Activated naive CD4-positive, alpha-beta T cell treated with anti-CD3 and anti-CD28 coated beads, Interleukin-2, amount 50 U/mL, for 72 hours (primary cell): ENCODE measurements at regions not wholly inside any gene's neighbourhood (a gene's known extent, or its start where the extent isn't known, plus 50 kb on each side); places are given as distances from the start of the nearest gene placed in this dataset.
"Not testable (repeated sequence)": the region's sequence is repeated elsewhere in the genome, so short reads cannot be mapped to it uniquely, and the experiment has no call there.

ENCODE experiments used
- ATAC-seq, 2 donors: fragments of 150-1000 bp; cut with Tn5 transposase; 2 replicates each; pipeline ENCODE4 v1.10.0; 2021; ENCODE audit warnings: mild to moderate bottlenecking in 2 of 2, moderate library complexity in 2 of 2
- DNase-seq, 2 donors: peaks; one replicate each; pipeline ENCODE4 v3.0.0; 2021 to 2022; ENCODE audit warnings: low spot score in 2 of 2
- H3K27ac Mint-ChIP-seq, 2 donors: one replicate each; pipeline ENCODE4 v1.8.0; 2022; ENCODE audit warnings: mild to moderate bottlenecking in 2 of 2, mixed read lengths in 2 of 2
- H3K36me3 Mint-ChIP-seq, 2 donors: one replicate each; pipeline ENCODE4 v1.8.0; 2022; ENCODE audit warnings: mixed read lengths in 2 of 2
- H3K9me3 Mint-ChIP-seq, 2 donors: one replicate each; pipeline ENCODE4 v1.8.0; 2022; ENCODE audit warnings: mixed read lengths in 2 of 2

DNA sequence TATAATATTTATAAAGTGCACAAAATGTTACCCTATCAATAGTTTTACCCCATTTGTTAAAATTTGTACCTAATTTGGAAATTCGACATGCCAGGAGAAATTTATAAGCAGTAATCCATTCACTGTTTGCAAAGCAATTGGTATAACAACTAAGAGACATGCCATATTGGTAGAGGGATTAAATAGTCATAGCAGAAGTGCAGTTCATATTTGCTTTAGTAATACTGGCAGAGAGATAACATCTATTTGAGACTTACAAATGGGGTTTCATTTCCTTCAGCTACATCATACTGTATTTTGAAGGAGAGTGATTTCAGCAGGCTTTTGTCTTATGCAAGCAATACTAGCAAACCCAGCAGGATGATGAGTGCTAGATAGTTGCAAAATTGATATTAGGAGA, 610.4 kb upstream of the CDH10 start:
- H3K36me3 Mint-ChIP-seq = no peaks in the 10 kb centered on the region

DNA sequence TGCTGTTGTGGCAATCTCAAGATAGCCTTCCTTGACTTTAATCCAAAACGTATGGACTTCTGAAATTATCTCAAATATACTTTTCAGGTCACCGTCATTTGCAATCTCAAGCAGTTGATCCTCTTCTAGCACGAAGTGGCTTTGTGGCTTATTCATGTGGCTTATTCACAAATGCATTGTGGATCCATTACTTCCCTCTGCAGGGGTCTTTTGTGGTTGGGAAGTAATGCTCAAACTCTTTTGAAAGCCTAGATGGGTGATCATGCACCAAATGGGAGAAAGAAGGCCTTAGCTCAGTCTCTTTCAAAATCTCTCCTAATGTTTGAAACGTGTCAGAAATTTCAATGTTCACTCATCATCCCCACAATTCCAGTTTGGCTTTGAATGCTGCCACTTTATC, 597.2 kb upstream of the CDH10 start:
- DNase-seq = no peak
- peaks cover 22 to 28% of the 10 kb centered on the region in 2 donors for H3K9me3 Mint-ChIP-seq

More for the DNA sequence above, 610.4 kb upstream of the CDH10 start:
- Mint-ChIP-seq H3K9me3 (peaks cover 21 to 24% of the 10 kb centered on the region in 2 donors), H3K27ac (no peak overlapping the region)
- DNase-seq (no peak), ATAC-seq (no peak)

DNA sequence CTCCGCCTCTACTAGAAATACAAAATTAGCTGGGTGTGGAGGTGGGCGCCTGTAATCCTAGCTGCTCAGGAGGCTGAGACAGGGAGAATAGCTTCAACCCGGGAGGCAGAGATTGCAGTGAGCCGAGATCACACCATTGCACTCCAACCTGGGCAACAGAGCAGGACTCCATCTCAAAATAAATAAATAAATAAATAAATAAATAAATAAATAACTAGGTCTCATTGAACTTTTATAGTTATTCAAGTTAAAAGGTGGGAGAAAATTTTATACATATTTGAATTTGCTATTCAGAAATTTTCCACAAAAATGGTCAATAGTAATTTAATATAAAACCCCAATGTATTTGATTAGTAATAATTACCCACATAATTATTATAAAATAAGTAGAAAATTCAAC, 593.9 kb upstream of the CDH10 start:
- not testable (repeated sequence) for H3K27ac Mint-ChIP-seq, H3K36me3 Mint-ChIP-seq, DNase-seq, ATAC-seq
- peaks cover 22 to 28% of the 10 kb centered on the region in 2 donors for H3K9me3 Mint-ChIP-seq

More for the DNA sequence above, 597.2 kb upstream of the CDH10 start:
- no peak overlapping the region for H3K27ac Mint-ChIP-seq
- no peak for ATAC-seq
- no peaks in the 10 kb centered on the region for H3K36me3 Mint-ChIP-seq

DNA sequence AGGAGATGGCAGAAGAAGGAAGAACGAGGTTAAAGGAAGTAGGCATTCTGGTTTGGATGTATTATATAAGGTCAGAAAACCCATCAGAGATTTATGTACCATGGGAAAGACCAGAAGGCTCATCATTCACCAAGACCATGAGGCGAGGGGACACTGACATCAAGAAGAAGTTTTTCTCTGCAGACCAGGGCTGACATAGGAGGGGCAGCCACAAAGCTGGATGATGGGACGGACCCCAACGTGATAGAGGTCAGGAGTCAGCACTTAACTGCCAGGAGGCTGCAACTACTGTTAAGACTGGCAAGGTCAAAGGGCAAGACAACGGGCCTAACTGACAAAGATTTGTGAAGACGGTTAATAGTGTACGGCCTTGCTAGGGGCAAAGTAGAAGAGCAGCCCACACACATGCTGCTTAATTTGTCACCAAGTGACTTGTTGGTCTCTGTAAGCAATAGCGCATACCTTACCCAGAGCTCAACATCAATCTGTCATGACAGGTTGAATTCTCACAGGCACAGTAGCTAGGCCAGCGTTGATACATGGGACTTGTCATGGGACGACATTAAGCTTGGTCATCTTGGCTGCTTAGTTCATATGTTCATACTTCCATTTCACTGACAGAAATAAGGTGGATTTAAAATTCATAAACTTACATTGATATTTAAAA, 579.7 kb upstream of the CDH10 start:
- ATAC-seq = no peak
- peaks cover 4 to 6% of the 10 kb centered on the region in 2 donors for H3K9me3 Mint-ChIP-seq
- DNase-seq = no peak
- H3K36me3 Mint-ChIP-seq = no peaks in the 10 kb centered on the region
- H3K27ac Mint-ChIP-seq = no peak overlapping the region

DNA sequence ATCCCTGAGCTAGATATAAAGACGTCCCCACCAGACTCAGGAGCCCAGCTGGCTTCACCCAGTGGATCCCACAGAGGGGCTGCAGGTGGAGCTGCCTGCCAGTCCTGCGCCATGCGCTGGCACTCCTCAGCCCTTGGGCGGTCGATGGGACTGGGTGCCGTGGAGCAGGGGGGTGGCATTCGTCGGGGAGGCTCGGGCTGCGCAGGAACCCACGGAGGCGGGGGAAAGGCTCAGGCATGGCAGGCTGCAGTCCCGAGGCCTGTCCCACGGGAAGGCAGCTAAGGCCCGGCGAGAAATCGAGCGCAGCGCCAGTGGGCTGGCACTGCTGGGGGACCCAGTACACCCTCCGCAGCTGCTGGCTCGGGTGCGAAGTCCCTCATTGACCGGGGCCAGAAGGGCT, 555.1 kb upstream of the CDH10 start:
- not testable (repeated sequence) for H3K36me3 Mint-ChIP-seq, ATAC-seq, H3K27ac Mint-ChIP-seq, DNase-seq
- peaks cover 17 to 18% of the 10 kb centered on the region in 2 donors for H3K9me3 Mint-ChIP-seq

DNA sequence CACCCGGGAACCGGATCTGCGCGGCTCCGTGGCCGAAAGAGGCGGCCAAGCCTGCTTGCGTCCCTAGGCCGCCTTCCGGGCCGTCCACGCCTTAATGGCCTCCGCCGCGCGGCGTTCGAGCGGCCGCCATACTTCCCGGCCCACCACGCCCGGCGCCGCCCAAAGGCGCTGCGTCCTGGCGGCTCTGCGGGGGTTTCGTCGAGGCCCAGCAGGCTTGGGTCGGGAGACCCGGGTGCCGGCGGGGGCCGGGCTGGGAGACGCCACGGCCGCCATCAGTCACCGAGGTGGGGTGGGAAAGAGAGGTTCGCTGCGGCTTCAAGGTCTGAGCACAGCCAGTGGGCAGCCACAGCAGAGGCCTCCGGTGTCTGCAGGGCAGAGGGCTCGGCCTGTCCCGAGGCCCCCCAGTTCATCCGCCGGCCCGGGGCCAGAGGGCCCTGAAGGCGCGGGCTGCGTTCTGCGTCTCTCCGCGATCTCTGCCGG, 545.8 kb upstream of the CDH10 start:
- ATAC-seq = no peak
- no peaks in the 10 kb centered on the region for H3K36me3 Mint-ChIP-seq
- H3K9me3 Mint-ChIP-seq = peaks cover 5 to 15% of the 10 kb centered on the region in 2 donors
- no peak overlapping the region for H3K27ac Mint-ChIP-seq
- DNase-seq = no peak

DNA sequence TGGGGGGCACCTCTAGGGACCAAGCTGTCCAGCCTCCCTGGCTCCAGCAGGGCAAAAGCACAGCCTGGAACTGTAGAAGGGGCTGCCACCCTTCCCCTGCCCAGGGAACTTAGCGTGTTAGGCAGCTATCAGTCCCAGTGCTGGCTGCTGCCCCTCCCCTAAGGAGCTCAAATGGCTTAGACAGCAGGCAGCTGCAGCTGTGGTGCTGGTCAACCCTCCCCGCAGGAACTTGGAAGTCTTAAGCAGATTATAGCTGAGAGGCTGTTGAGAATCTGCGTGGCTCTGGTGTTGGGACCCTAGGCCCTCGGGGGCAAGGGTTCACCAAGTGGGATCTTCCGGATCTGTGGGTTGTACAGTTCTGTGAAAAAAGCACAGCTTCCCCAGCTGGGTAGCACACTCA, 536.5 kb upstream of the CDH10 start:
- no peak for ATAC-seq

DNA sequence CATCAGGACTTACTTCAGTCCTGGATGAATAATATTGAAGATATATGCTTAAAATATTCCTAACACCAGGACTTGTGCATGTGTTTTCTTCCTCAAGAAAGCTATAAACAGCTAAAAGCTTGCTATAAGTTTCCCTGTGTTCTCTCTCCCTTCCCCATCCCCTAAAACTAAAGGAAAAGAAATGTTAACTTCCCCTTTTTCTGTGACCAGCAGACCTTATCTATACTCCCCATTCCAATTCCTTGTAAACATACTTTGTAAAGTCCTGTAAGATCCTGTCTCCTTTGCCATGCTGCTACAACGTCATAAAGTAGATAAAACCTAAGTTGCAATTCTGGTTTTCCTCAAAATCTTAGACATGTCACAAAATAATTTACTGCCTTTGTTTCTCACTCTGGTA, 517.8 kb upstream of the CDH10 start:
- H3K27ac Mint-ChIP-seq, DNase-seq, ATAC-seq, H3K36me3 Mint-ChIP-seq: not testable (repeated sequence)
- peaks cover 11 to 12% of the 10 kb centered on the region in 2 donors for H3K9me3 Mint-ChIP-seq

More for the DNA sequence above, 536.5 kb upstream of the CDH10 start:
- Mint-ChIP-seq H3K27ac (no peak overlapping the region), H3K36me3 (peaks cover 10 to 16% of the 10 kb centered on the region in 2 donors), H3K9me3 (peaks cover 33 to 35% of the 10 kb centered on the region in 2 donors)
- no peak for DNase-seq

DNA sequence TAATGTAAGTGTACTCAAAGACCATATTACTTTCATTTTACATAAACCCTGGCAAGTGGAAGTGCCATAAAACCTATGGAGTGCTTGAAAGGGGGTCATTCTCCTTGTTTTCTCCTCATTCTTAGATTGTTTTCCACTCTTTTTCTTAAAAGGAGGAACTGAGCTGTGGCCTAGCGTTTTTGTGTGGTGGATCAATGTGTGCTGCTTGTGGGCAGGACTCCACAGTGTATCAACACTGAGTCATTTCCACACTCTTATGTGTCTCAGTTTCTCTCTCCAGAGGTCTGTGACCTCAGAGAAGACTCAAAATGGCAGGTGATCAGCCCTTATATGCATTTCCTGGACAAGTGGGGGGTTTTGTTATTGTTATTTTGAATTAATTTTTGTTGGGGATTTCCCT, 516.1 kb upstream of the CDH10 start:
- DNase-seq (no peak), ATAC-seq (no peak)
- Mint-ChIP-seq H3K36me3 (peaks cover 4 to 6% of the 10 kb centered on the region in 2 donors), H3K27ac (no peak overlapping the region), H3K9me3 (peaks cover 15% of the 10 kb centered on the region in 2 donors)

DNA sequence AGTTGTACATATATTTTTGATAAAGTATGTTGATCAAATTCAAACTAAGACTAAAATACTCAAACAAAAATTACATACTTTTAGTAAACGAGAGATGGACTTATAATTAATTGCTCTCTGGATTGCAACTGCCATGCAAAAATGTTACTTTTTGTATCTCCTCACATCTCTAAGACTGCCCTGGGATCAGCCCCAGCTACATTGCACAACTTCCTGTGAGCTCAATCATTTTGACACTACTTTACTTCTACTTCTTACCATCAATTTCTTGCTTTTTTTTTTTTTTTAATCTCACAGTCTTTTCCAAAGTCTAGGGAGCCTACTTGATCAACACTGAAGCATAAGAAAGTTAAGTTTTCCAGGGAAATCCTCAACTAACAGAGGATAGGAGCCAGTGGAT, 506.0 kb upstream of the CDH10 start:
- H3K36me3 Mint-ChIP-seq = no peaks in the 10 kb centered on the region
- H3K9me3 Mint-ChIP-seq = peaks cover 15 to 25% of the 10 kb centered on the region in 2 donors
- H3K27ac Mint-ChIP-seq = no peak overlapping the region
- DNase-seq (no peak), ATAC-seq (no peak)

DNA sequence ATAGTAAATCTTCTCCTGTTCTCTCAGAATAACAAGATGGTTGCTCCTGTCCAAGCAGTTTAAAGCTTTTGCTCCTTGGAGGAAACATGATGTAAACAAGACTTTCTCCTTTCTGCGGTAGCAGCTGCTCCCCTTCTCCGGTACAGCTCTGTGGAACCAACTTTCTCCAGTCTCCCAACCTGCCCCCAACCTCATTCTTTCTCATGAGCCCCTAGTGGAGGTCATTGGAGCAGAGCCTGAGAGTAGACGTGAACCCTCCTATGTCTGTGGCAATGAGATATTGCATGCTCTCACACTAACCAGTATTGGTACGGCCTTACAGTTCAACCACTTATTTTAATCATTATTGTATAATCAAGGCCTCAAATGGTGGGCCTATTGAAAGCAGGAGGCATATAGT, 483.8 kb upstream of the CDH10 start:
- H3K36me3 Mint-ChIP-seq = no peaks in the 10 kb centered on the region
- no peak overlapping the region for H3K27ac Mint-ChIP-seq
- H3K9me3 Mint-ChIP-seq = peaks cover 23 to 29% of the 10 kb centered on the region in 2 donors
- ATAC-seq (no peak), DNase-seq (no peak)

DNA sequence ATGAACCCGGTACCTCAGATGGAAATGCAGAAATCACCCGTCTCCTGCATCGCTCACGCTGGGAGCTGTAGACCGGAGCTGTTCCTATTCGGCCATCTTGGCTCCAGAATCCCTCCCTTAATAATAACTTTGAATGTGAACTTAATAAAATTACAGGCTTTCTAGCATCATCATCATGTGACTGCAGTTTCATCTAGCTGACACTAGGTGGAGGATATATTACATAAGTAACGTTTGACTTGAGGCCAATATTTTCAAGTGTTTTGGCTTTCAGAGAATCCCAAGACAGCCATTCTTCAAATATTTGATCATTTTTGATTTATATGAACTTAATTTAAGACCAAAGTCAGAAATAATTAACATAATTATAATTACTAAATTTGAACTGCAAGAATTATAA, 474.9 kb upstream of the CDH10 start:
- H3K9me3 Mint-ChIP-seq = peaks cover 15 to 20% of the 10 kb centered on the region in 2 donors
- ATAC-seq = no peak
- H3K27ac Mint-ChIP-seq = no peak overlapping the region
- H3K36me3 Mint-ChIP-seq = peaks cover 0 to 9% of the 10 kb centered on the region in 2 donors
- DNase-seq = no peak

DNA sequence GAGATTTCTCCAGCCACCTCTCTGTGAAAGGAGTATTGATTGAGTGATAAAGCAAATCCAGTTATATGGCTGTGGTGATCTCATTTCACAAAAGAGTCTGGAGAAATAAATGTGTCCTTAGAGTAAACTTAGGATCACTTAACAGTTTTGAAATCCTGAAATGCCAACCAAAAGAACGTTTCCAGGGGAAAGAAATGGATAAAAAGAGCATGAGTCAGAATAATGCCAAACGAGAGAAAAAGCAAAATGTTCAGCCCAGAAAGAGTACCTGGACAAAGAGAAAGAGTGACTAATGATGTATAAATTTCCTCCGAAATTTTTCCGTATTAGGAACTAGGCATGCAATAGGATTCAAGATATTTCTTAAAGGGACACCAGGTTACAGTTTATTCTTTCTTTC, 463.1 kb upstream of the CDH10 start:
- Mint-ChIP-seq H3K9me3 (peaks cover 13 to 15% of the 10 kb centered on the region in 2 donors), H3K36me3 (no peaks in the 10 kb centered on the region), H3K27ac (no peak overlapping the region)
- ATAC-seq (no peak), DNase-seq (no peak)

DNA sequence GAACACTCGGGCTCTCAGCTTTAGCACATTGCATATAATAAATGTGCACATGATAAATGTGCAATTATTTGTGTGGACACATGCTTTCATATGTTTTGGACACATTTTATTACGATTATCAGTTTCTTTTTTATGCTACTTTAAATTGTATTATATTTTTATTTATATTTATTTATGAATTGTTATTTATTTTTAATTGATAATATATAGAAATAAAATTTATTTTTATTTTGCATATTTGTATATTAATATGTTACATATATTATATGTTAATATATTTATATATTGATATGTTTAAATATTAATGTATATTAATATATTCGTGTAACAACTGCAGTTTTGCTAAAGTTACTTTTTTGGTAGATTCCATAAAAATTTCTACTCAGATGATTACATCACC, 454.8 kb upstream of the CDH10 start:
- ATAC-seq (no peak), DNase-seq (no peak)
- H3K9me3 Mint-ChIP-seq = peaks cover 25% of the 10 kb centered on the region in 2 donors
- H3K27ac Mint-ChIP-seq = no peak overlapping the region
- H3K36me3 Mint-ChIP-seq = peaks cover 0 to 4% of the 10 kb centered on the region in 2 donors

DNA sequence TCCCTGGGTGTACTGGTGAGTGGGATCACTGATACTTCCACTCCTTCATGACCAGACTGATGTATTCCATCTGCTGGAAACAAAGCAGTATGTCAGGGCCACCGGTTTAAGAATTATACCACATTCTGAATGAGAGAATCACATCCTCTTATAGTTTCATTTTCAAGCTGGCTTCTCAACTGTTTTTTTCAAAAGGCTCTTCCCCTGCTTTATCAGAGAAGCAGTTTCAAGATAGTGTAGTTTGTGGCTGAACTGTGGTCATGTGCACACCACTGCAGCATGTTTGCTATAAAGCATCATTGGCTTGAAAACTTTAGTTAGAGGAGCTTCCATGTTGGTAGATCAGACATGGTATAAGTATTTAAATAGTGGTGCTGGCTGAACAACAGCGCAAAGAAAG, 450.5 kb upstream of the CDH10 start:
- no peak for DNase-seq
- ATAC-seq = no peak
- Mint-ChIP-seq H3K27ac (no peak overlapping the region), H3K9me3 (peaks cover 12 to 28% of the 10 kb centered on the region in 2 donors), H3K36me3 (peaks cover 0 to 4% of the 10 kb centered on the region in 2 donors)

DNA sequence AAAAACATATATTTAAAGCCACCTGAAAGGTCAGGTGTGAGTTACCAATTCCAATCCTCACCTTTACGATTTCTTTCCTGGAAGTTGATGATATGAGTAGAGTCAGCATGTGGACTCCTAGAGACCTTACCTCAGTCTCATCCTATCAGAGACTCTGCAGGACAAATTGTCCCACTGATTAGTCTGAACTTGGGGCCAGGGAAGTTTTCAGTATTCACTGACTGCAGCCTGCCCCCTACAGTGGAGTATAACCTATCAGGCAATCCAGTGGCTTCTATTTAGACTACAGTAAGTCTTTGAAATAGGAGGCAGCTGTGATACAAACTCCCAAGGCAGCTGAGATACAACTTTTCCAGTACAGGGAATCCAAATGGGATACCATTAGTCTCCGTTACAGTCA, 449.4 kb upstream of the CDH10 start:
- peaks cover 0 to 4% of the 10 kb centered on the region in 2 donors for H3K36me3 Mint-ChIP-seq
- no peak overlapping the region for H3K27ac Mint-ChIP-seq
- ATAC-seq (no peak), DNase-seq (no peak)
- H3K9me3 Mint-ChIP-seq = peaks cover 11 to 28% of the 10 kb centered on the region in 2 donors

DNA sequence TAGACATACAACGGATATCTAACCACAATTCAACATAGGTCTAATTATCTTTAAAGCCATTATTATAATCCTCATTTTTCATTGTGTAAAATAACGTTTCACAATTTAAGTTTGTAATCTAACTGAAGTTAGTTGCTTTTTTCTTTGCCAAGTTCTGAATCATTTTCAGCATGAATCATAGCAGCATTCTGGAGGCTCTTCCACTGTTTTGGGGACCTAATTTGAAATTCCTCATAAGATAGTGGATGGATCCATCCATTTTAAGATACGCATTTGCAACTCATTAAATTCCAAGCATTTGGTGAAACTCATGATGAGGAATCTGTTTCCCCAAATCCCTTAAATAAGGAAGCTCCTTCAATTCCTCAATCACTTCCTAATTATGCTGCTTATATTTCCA, 447.1 kb upstream of the CDH10 start:
- Mint-ChIP-seq H3K9me3 (peaks cover 8 to 24% of the 10 kb centered on the region in 2 donors), H3K36me3 (peaks cover 0 to 4% of the 10 kb centered on the region in 2 donors), H3K27ac (no peak overlapping the region)
- ATAC-seq (no peak), DNase-seq (no peak)

DNA sequence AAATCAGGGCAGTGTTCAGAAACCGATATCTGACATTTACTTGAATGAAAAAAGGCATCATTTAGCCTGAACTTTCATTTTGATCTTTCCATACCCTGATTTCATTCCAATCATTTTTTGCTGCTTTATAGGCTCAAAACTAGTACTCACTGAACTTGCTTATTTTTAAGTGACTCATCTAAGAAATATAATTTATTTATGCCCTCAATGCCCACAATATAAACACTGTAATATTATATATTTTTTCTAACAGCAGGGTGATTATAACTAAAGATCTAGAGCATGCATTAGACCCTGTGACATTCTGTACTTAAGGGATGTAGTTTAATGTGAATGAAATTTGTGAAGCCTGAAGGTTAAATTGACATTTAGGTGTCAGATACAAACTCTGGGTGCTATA, 446.1 kb upstream of the CDH10 start:
- Mint-ChIP-seq H3K9me3 (peaks cover 4 to 18% of the 10 kb centered on the region in 2 donors), H3K27ac (no peak overlapping the region), H3K36me3 (peaks cover 0 to 4% of the 10 kb centered on the region in 2 donors)
- ATAC-seq = no peak
- DNase-seq = no peak
